GM21529 (cell line): ENCODE measurements at regions not wholly inside any gene's neighbourhood (a gene's known extent, or its start where the extent isn't known, plus 50 kb on each side); places are given as distances from the start of the nearest gene placed in this dataset.
A peak's percentile ranks its signal among the peaks of the same experiment; 100 is the strongest.

Experiments
- ATAC-seq: cut with Tn5 transposase; IDR thresholded peaks from one replicate; pipeline ENCODE4 v1.9.1; 2021; ENCODE audit not compliant: unreplicated experiment

DNA sequence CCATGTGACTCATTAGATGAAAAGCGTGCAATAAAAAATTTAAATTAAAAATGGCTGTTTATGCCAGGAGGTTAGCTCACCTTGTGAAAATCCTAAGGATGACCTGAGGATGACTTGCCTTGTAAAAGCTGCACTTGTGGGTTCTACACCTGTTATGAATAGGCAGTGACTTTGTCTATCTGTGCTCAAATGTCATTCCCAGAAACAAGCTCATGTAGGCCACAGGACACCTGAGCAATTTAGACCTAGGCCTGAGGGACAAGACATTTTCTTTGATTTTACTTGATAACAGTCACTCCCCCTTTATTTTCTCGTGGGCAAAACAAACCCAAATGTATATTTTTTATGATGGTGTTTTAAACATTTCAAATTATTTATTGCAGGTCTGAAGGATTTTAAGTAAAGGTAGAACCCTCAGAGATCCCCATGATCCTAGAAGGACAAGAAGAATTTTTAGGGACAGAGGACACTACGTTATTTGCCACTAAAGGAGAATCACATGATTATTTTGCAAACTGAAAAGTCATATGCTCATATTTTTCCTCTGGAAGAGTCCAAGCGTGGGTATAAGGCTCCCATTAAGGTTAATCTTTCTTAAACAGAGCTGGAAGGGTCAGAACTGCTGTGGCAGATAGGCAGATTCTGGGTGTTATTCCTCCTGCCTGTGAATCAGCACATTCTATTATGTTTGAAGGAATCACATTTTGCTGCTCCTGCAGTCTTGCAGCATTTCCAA lies 277.5 kb upstream of the MAN1A1 start:
- no peak for ATAC-seq

DNA sequence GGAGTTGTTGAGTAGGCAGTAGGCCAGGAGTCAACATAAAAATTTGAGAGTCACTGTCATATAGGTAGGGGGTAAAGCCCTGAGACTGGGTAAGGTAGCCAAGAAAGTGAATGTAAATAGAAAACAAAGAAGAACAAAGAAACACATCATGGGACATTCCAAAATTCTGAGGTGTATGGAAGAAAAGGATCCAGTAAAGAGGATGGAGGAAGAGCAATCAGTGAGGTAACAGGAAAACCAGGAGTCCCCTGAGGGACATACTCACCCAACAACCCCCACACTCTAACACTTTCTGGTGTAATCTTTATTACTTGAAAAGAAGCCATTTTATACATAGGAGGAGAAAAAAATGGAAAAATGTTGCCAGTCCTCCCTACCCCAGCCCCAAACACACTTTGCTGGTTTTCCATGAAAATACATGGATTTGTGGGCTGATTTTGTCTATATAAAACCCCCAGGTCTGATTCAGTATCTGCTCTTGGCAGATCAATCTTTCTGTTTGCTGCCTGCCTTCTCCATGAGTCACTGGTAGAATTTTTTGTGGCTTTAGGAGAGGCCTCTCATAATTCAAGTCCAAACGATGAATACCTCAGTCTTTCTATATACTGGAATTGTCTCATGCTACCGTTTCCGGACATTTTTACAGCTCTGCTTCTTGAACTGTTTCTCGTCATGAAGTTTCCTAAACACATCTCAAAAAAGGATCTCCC lies 271.4 kb upstream of the MAN1A1 start:
- ATAC-seq, result no peak

DNA sequence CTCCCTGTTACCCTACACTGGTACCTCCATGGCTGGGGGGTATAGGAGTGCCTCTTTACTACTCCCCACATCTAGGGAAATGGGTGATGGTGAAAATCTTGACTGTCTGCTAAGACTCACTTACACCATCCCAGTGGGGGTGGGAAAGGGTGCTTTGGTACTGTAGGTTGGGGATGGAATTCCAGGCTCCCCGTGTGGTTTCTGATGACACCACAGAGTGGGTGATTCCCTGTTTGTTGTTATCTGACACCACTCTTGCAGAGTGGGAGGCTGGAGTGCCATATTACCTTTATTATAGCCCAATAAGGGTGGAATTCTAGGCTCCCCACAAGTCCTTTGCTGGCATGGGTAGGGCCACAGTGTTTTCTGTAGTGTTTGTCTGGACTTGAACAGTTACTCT lies 264.6 kb upstream of the MAN1A1 start:
- no peak for ATAC-seq

DNA sequence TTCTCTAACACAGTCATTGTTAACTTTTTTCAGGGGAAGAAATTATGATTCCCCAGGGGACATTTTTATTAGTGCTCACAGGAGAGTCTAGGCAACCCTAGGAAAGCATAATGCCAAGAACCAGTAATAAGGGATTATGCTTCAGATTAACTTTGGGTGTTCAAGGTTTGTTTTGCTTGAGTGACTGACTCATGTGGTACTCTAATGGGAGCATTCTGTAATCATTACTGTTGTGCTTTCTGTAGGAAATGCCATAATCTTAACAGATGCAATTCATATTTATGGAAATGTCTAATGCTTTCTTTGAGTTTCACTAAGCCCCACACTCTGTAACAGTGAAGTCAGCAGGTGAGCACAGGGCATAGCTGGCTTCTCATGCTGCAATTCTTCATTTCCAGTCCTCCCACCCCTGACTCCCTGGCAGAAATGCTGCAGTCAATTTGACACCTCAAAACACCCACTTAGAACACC lies 263.4 kb upstream of the MAN1A1 start:
- ATAC-seq, result no peak

DNA sequence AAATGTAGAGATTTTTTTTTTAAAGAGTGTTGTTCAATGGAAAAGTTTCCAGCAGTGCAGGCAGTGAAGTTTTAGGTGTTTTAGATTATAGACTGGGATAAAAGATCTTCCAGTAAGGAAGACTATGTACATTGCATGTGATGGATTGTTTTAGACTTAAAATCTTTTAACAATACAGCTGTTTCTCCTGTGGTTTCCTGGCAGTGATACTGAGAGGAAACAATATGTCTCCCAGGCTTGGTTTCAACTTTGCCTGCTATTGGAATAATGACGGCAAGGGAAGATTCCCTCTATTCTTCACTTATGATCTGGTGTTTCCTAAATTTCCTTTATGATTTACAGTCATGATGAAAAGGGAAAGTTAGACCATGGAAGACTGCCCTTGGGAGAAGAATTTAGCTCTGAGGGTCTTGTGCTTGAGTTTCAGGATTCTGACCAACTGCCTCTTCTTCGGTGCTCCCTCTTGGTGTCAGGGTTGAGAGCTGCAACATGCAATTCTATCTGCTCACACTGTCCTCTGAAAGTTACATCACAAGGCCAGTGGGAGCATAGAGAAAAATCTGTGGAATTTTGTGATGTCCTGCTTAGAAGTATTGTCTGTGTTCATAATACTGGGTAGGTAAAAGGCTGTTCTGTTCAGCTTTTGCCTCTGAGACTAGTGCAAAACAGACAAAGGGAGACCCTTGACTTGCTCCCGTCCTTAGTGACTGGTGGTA lies 262.8 kb upstream of the MAN1A1 start:
- ATAC-seq, result no peak

DNA sequence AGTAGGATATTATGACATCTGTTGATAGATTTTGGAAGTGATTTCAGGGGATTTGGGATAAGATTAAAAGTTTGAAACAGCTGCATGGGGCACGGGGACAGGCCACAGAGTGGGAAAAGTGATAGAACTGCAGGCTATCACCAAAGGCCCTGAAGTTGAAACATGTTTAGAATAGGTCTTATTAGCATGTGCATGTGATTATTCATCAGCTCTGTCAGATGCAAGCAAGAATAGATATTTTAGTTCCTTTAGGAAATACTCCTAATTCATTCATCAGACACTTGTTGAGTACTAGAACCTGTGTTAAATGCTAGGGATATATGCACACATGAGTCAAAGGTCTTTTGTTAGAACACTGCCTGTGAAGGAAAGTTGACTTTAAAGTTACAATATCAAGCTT lies 261.2 kb upstream of the MAN1A1 start:
- no peak for ATAC-seq

DNA sequence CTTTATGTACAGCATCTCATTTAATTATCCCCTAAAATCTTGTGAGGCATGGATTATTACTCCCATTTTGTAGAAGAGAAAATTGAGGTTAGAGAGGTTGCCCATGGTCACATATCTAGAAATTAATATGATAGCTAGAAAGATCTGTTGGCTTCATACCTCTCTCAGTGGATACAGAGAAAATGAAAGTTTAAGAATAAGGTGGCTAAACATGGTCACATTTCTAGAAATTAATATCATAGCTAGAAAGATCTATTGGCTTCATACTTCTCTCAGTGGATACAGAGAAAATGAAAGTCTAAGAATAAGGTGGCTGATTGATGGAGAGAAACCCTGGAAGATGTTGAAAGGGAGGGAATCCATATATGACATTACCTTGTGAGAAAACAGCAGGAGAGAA lies 260.7 kb upstream of the MAN1A1 start:
- ATAC-seq, result peak; percentile 40

DNA sequence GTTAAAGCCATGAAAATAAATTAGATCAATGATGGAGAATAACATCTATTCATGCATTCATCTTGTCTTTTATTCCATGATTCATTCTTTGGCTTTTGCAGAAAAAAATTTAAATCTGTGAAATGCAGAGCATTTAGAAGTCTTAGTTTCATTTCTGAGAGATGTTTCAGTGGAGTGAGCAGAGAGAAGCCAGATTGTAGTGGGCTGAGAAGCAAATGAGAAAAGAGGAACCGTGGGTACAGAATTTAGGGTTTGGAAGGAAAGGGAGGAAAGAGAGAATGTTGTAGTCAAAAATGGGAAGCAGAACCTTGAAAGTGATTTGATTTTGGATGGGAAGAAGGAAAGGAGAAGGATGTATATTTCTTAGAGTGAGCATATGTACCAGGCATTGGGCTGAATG lies 260.3 kb upstream of the MAN1A1 start:
- ATAC-seq, result peak; percentile 58

DNA sequence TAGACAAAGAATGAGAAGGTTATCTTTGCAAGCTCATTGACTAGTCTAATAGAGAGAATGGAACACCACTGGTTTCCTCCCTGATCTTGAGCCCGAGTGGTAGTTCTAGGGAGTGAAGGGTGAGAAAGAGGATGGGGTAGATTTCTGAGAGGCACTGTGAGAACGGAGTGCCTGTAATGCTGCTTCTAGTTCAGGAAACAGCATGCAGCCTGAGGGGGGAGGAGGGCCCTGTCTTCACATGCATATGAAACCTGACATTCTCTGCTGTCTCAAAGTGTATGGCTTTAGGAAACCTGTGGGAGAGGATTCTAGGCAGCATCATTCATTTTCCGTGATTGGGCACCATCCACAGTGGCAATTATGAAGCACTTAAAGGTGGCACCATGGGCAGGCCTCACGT lies 259.4 kb upstream of the MAN1A1 start:
- no peak for ATAC-seq

DNA sequence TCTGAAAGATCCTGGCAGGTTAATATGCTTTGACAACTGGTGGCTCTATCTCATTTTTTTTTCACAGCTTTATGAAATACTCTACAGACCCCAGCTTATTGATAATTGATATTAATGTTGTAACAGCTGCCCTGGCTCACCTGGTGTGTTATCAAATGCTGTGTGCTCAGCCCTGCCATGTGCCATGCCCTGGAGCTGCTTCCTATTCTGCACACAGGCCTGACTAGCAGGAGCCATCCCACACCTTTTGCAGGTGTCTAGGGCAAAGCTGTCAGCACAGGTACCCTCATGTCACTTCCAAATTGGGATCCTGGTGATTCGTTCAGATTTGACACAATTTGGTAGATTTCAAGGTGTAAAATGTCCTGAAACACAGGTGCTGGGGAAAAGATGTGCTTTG lies 254.6 kb upstream of the MAN1A1 start:
- no peak for ATAC-seq

DNA sequence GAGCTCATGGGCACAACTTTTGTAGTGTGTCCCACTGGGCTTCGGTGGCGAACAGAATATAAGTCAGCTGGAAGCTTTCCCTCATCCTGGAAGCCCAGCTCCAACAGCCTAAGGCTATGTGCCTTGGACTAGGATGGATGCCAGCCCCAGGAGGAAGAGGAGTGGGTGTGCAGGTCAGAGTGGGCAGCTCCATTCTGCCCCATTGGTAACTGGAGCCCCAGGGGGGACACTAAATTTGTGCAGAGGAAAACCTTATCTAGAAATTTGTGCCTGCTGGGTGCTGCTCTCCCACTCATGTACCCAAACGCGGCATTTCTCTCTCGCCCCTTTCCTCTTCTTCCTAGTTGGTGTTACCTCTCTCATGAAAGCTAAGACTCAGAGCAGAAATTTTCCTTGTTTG lies 253.9 kb upstream of the MAN1A1 start:
- no peak for ATAC-seq

DNA sequence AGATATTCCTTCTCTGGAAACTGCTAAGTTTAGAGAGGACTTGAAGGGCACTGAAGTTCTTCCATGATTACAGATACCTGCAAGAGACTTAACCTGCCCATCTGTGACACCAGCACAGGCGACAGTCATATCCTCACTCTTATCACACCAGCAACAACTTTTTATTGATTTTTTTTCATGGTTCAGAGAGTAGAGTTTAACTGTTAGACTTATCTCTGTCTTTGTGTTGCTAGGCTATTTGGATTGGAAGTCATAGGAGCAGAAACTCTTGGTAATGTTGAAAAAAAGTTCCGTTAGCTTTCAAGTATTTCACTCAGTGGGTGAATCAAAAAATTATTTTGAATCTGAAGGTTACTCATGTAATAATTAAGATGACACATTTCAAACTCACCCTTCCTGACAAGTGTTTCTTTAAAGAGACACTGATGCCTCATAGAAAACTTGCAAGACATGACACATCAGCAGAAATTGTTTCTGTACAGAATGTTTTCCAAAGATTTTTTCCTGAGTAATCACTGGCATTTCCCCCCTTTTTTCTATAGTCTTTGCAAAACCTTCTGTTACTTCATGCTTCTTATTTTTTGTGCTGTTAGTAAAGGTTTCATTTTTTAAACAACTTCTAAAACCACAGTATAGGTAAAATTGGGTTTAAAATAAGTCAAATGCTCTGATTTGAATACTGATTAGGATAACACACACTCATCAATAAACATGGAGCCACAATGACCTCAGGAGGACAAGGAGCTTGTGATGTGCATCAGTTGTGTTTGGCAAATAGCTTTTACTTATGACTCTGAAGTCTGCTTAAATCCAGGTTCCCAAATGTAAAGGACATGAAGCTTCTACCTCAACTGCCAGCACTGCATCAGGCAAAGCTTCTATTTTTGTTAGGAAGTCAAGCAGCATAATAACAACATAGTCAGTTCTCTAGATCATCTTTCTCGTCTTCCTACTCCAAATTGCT lies 252.9 kb upstream of the MAN1A1 start:
- ATAC-seq, result no peak

DNA sequence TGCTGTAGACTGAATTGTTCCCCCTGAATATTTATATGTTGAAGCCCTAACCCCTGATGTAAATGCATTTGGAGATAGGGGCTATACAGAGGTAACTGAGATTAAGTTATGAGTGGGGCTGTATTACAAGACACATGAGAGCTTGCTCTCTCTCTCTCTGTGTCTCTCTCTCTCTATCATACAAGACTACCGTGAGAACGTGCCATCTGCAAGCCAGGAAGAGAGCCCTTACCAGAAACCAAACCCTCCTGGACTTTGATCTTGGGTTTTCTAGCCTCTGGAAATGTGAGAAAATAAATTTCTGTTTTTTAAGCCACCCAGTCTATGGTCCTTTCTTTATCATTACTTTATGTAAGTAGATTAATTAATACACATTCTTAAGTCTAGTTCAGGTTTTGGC lies 249.3 kb upstream of the MAN1A1 start:
- ATAC-seq, result no peak

DNA sequence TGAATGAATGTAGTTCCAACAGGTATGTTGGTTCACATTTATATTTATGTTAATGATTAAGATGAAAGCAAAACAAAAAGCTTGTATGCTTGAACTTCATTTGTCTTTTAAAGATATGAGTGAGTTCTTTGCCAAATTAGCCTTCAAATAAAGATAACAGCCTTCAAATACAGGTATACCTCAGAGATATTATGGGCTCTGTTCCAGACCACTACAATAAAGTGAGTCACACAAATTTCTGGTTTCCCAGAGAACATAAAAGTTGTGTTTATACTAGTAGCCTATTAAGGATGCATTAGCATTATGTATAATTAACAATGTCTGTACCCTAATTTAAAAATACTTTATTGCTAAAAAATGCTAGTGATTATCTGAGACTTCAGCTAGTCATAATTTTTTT lies 245.3 kb upstream of the MAN1A1 start:
- no peak for ATAC-seq

DNA sequence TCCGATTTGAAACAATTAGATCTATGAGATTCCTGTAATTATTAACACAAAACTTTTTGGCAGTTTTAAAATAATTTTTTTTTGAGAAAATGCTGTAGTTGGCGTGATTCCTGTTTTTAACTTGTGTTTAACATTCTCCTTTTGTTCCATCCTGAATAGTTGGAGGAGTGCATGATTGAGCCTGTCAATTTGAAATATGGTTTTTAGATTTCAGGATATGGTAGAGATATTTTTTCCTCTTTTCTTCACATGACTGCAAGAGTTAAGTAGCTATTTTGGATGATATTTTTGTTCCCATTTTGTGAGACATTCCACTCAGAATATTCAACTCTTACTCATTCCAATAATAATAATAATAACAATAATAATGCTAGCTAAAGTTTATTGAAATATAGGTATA lies 241.7 kb upstream of the MAN1A1 start:
- ATAC-seq, result no peak

DNA sequence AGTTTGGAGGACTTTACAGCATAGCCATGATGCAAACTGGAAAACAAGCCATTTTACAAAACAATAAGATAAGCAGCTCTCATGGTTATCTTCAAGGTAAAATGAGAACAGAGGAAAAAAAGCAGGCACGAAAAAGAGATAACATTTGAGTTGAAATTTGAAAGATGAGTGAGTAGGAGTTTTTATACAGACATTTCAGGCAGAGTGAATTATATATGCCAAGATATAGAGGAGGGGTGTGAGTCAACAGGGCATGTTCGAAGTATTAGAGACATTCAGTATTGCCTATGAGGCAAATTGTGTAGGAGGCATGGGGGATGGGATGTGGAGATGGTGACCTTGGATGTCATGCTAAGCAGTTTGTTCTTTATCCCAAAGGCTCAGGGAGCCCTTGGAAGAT lies 240.5 kb upstream of the MAN1A1 start:
- ATAC-seq, result no peak

DNA sequence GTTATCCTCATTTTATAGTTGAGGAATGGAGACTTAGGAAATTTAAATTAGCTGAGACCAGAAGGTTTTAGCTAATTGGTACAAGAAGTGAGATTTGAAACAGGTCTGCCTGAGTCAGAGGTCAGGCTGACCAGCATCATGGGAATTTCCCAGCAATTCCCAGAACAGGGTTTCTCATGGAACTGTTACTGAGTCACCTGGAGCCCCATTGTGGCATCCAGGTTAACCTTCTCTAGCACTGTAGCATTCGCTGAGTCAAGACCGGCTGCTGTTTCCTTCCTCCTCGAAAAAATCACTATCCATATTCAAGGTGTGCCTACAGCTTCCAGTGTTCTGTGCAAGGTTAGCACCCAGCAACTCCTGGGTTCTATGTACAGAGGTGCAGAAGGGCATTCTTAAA lies 238.0 kb upstream of the MAN1A1 start:
- no peak for ATAC-seq

DNA sequence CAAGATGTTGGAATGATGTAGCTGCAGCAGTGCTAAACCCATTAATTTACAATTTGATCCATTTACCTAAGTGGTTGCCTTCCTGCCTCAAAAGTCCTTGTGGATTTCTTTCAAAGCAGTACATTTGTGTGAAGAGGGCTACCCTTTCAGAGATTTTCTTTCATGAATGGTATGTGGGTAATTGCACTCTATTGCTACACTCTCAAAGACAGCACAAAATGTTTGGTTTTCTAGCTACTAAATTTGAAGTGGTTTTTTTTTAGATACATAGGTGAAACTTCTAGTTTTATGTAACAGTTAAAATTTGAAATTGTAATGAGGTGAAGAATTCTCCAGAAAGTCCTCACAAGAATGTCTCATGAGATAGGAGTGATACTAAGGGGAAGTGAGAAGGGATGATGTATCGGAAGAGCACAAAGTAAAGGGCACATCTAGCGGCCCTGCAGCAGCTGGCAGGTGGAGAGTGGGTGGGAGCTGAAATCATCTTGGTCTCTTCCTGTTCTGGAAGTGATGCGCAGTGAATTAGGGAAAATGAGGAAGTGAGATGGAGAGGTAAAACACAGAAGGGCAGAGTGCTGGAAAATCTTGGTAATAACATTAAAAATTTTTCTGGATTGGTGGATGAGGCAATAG lies 236.8 kb upstream of the MAN1A1 start:
- ATAC-seq, result peak; percentile 98

DNA sequence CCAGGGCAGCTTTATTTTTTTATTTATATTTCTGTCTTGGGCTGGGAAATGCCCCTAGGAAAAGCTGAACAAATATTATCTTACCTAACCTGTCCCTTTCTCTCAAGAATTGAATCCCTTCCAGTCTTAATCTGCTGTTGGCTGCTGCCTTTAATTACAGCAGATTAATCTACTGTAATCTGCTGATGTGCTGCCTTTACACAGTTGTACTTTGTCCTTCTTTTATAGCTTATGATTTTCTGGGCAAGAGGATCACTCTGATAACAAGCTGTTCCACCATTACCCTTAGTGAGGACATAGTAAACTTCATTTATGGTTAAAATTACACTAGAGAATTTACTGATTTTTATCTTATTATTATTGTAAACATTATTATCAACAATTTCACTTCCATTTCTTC lies 234.5 kb upstream of the MAN1A1 start:
- no peak for ATAC-seq

DNA sequence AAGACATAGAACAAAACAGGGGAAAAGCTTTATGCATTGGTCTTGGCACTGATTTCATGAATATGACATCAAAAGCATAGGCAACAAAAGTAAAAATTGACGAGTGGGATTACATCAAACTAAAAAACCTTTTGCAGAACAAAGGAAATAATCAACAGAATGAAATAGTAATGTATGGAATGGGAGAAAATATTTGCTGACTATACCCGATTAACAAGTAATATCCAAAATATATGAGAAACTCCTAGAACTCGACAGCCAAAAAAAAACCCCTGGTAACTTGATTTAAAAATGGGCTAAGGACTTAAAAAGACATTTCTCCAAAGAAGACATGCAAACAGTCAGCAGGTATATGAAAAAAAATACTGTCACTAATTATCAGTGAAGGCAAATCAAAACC lies 231.7 kb upstream of the MAN1A1 start:
- no peak for ATAC-seq
